ENCODE measurements at regions not wholly inside any gene's neighbourhood (a gene's known extent, or its start where the extent isn't known, plus 50 kb on each side); places are given as distances from the start of the nearest gene placed in this dataset.

DNA sequence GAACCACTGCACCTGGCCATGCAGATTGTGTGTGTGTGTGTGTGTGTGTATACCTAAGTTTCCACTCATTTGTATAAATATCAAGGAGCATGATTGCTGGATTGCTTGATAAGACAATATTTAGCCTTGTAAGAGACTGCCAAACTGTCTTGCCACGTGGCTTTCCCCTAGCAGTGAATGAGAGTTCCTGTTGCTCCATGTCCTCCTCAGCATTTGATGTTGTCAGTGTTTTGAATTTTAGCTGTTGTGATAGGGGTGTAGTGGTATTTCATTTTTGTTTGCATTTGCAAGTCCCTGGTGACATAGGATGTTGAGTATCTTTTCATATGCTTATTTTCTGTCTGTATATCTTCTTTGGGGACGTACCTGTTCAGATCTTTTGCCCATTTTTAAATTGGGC is 99.0 kb upstream of the ZNF536 start:
- TF ChIP-seq CTCF (IDR thresholded peaks at IDR 0.05) = no peak

- no peak for TF ChIP-seq CTCF (IDR thresholded peaks at IDR 0.05)
These were observed 97.2 kb upstream of the ZNF536 start for GRCh38 chr19:30274987-30275386.

- TF ChIP-seq CTCF (IDR thresholded peaks at IDR 0.05) = no peak
These were observed 95.9 kb upstream of the ZNF536 start for GRCh38 chr19:30276011-30276882.

- no peak for TF ChIP-seq CTCF (IDR thresholded peaks at IDR 0.05)
These were observed 95.3 kb upstream of the ZNF536 start for GRCh38 chr19:30276883-30277280.

DNA sequence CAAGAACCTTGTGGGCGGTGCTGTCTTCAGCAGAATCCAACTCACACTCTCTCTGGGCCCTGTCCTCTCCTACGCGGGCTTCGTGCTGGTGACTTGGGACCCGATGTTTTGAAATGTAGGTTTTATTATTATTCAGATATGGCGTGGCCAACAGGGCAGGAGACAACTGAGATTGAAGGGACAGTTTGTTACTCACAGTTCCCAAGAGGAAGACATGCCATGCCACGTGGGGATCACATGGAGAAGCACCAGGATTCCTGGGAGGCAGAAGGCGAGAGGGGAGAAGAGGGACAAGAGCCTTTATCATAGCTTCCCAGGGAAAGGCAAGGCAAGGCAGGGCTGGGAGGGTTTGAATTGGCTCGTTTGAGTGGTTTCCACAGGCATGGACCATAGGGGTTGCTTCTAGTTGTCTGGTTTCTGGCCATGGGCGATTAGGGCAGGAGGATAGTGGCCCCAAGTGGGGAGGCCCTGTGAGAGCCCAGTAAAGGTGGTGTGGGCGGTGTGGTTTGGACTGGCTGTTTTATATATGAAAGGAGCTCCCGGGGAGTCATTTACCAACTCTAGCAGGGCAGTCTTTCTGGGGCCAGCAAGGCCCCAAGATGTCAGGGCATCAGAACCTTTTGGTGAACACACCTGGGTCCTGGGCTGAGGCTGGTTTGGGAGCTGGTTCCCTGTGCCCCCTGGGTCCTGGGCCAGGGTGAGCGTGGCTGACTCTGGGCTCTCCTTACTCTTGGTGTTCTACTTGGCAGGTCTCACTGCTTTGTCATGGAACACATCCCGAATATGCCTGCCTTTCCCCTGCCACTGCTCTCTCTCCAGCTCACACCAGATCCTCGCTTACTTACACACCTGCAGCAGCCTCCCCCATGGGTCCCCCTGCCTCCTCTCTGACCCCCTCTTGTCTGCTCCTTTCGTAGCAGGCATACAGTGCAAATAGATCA is 94.0 kb upstream of the ZNF536 start:
- no peak for TF ChIP-seq CTCF (IDR thresholded peaks at IDR 0.05)

DNA sequence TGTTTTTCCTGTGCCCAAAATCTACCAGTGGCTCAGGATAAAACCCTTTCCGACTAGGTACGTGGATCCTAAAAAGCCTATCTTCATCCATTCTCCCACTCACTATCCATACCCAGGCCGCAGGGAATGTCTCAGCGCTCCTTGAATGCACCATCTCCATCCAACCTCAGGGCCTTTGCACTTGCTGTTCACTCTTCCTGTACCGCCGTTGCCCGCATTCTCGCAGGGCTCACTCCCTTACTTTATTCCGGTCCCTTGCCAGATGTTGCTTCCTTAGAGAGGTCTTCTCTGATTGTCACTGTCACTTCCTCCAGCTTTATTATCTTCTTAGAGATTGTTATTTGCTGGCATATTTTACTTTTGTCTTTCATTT is 93.3 kb upstream of the ZNF536 start:
- TF ChIP-seq CTCF (IDR thresholded peaks at IDR 0.05) = no peak

- no peak for TF ChIP-seq CTCF (IDR thresholded peaks at IDR 0.05)
These were observed 92.2 kb upstream of the ZNF536 start for GRCh38 chr19:30280018-30280417.
